Uterus (tissue), 2 donors: ENCODE measurements at regions not wholly inside any gene's neighbourhood (a gene's known extent, or its start where the extent isn't known, plus 50 kb on each side); places are given as distances from the start of the nearest gene placed in this dataset.
"Not testable (repeated sequence)": the region's sequence is repeated elsewhere in the genome, so short reads cannot be mapped to it uniquely, and the experiment has no call there.

ENCODE experiments used
- CTCF ChIP-seq, 4 experiments: fragments of 200-600 bp in 2 of 4; fragments of 450-650 bp in 2 of 4; sonication (generic) in 2 of 4; IDR thresholded peaks; one replicate each; pipeline ENCODE4 v1.5.1; 2016 to 2019; ENCODE audit warnings: antibody characterized with exemption in 4 of 4, mild to moderate bottlenecking in 2 of 4, moderate library complexity in 1 of 4
- POLR2A ChIP-seq, 2 donors: fragments of 450-650 bp; IDR thresholded peaks; one replicate each; pipeline ENCODE4 v1.6.1; 2016; ENCODE audit warnings: antibody characterized with exemption in 2 of 2, mild to moderate bottlenecking in 1 of 2, moderate library complexity in 1 of 2

GRCh38 chr2:87235333-87235981 is 213.8 kb upstream of the PLGLB1 start:
- not testable (repeated sequence) for TF ChIP-seq CTCF, POLR2A (IDR thresholded peaks at IDR 0.05)
